Keratinocyte (primary cell): ENCODE measurements at regions not wholly inside any gene's neighbourhood (a gene's known extent, or its start where the extent isn't known, plus 50 kb on each side); places are given as distances from the start of the nearest gene placed in this dataset.

Experiments
- CTCF ChIP-seq, 3 experiments: IDR thresholded peaks in 1 of 3; conservative IDR thresholded peaks in 1 of 3; optimal IDR thresholded peaks in 1 of 3; 2 replicates in 2 of 3; 3 replicates in 1 of 3; pipeline versions ENCODE3 to v1.5.1; 2011; ENCODE audit warnings: low read length in 3 of 3, mild to moderate bottlenecking in 3 of 3, moderate library complexity in 2 of 3, control low read depth in 1 of 3, inconsistent platforms in 1 of 3; ENCODE audit not compliant: insufficient read depth in 2 of 3; ENCODE audit errors: extremely low read depth in 1 of 3
- EZH2 ChIP-seq: IDR thresholded peaks from one replicate; pipeline ENCODE4 v1.6.1; 2012; ENCODE audit warnings: inconsistent platforms, mild to moderate bottlenecking, low read length, moderate library complexity

- TF ChIP-seq CTCF (optimal IDR thresholded peaks at IDR 0.05 in 1 of 3, IDR thresholded peaks at IDR 0.05 in 1 of 3, conservative IDR thresholded peaks at IDR 0.05 in 1 of 3; ENCODE audit: extremely low read depth in 1 of 3, insufficient read depth in 2 of 3, low read length in 3 of 3) = no peak
- TF ChIP-seq EZH2 = no peak
Observed at GRCh38 chr18:54689319-54689718, 98.3 kb downstream of the DYNAP start.
